OCI-LY3 (cell line): ENCODE measurements at regions not wholly inside any gene's neighbourhood (a gene's known extent, or its start where the extent isn't known, plus 50 kb on each side); places are given as distances from the start of the nearest gene placed in this dataset.
"Not testable (repeated sequence)": the region's sequence is repeated elsewhere in the genome, so short reads cannot be mapped to it uniquely, and the experiment has no call there.

Source experiments
- H2AFZ ChIP-seq: fragments of 200-600, 300-600 bp; shearing (Covaris generic); 2 replicates; pipeline ENCODE4 v1.6.0; 2014; ENCODE audit warnings: antibody characterized with exemption, low read depth, low read length
- H3K27ac ChIP-seq: fragments of 200-600, 300-600 bp; sonication (generic); 2 replicates; pipeline ENCODE4 v1.5.1; 2014; ENCODE audit warnings: mild to moderate bottlenecking, low read length, moderate library complexity, mixed read lengths
- H3K27me3 ChIP-seq: fragments of 200-600, 300-600 bp; sonication (generic); 2 replicates; pipeline ENCODE4 v1.6.1; 2014; ENCODE audit warnings: low read depth, low read length, mixed read lengths
- H3K36me3 ChIP-seq: fragments of 200-600, 300-600 bp; sonication (generic); replicated peaks from 2 replicates; pipeline ENCODE3; 2014; ENCODE audit warnings: low read depth, low read length, mixed read lengths
- H3K4me1 ChIP-seq: fragments of 300-600, 200-600 bp; sonication (generic); 2 replicates; pipeline ENCODE4 v1.6.1; 2014; ENCODE audit warnings: low read length, mixed read lengths
- H3K4me2 ChIP-seq: fragments of 200-600, 300-600 bp; sonication (generic); 2 replicates; pipeline ENCODE4 v1.6.1; 2014; ENCODE audit warnings: low read length, mixed read lengths
- H3K4me3 ChIP-seq: fragments of 300-600, 200-600 bp; sonication (generic); 2 replicates; pipeline ENCODE4 v1.5.1; 2014; ENCODE audit warnings: antibody characterized with exemption, mild to moderate bottlenecking, low read length, moderate library complexity
- H3K79me2 ChIP-seq: fragments of 300-600, 200-600 bp; shearing (Covaris generic); 2 replicates; pipeline ENCODE4 v1.6.1; 2014; ENCODE audit warnings: mild to moderate bottlenecking, low read length, mixed read lengths
- H3K9ac ChIP-seq: fragments of 300-600, 200-600 bp; shearing (Covaris generic); 2 replicates; pipeline ENCODE4 v1.6.0; 2014; ENCODE audit warnings: mild to moderate bottlenecking, low read length, moderate library complexity
- H3K9me3 ChIP-seq: fragments of 200-600, 300-600 bp; shearing (Covaris generic); 2 replicates; pipeline ENCODE4 v1.6.1; 2014; ENCODE audit warnings: low read length, mixed read lengths; ENCODE audit not compliant: insufficient read depth
- H4K20me1 ChIP-seq: fragments of 200-600, 300-600 bp; sonication (generic); 2 replicates; pipeline ENCODE4 v1.6.1; 2016; ENCODE audit warnings: low read length, mixed read lengths; ENCODE audit not compliant: insufficient read depth
- EZH2phosphoT487 ChIP-seq: fragments of 200-600 bp; shearing (Covaris generic); IDR thresholded peaks from 2 replicates; pipeline ENCODE4 v1.6.1; 2018; ENCODE audit warnings: antibody characterized with exemption, mixed run types, low read depth
- TF ChIP-seq, protein P1 (sequence below): fragments of 200-600, 300-600 bp; sonication (generic); IDR thresholded peaks from 2 replicates; pipeline ENCODE4 v1.5.1; 2014; ENCODE audit warnings: antibody characterized with exemption, low read length, low read depth

DNA sequence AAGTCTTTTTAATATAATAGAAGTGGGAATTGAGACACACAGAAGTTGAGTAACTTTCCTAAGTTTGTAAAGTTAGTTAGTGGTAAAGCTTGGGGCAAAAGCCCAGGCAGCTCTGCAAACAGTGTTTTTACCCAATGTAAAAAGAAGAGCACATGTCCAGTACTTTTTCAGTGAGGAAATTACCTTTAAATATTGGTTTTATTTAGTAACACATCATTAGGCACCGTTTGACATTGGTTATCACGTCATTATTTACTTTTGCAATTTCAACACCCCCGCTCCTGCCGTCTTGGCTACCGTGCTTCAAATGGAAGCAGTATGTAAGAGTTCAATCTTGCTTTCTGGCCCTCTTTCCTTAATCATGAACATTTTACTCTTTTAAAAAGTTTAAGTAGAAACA, 807.9 kb downstream of the EPHA4 start:
- H3K27me3 ChIP-seq, result no peaks in the 10 kb centered on the region
- no peaks in the 10 kb centered on the region for H3K36me3 ChIP-seq
- no peak overlapping the region for H3K4me3 ChIP-seq

GRCh38 chr2:220767591-220768255, 804.4 kb downstream of the EPHA4 start:
- Histone ChIP-seq H3K27ac (no peak overlapping the region), H3K4me2 (no peak overlapping the region), H2AFZ (no peak overlapping the region), H3K9me3 (no peaks in the 10 kb centered on the region), H3K79me2 (no peaks in the 10 kb centered on the region), H4K20me1 (no peaks in the 10 kb centered on the region), H3K4me3 (no peak overlapping the region), H3K9ac (no peak overlapping the region), H3K27me3 (no peaks in the 10 kb centered on the region), H3K4me1 (no peaks in the 10 kb centered on the region), H3K36me3 (no peaks in the 10 kb centered on the region)
- no peak for TF ChIP-seq EZH2phosphoT487
- TF ChIP-seq, protein P1, sequence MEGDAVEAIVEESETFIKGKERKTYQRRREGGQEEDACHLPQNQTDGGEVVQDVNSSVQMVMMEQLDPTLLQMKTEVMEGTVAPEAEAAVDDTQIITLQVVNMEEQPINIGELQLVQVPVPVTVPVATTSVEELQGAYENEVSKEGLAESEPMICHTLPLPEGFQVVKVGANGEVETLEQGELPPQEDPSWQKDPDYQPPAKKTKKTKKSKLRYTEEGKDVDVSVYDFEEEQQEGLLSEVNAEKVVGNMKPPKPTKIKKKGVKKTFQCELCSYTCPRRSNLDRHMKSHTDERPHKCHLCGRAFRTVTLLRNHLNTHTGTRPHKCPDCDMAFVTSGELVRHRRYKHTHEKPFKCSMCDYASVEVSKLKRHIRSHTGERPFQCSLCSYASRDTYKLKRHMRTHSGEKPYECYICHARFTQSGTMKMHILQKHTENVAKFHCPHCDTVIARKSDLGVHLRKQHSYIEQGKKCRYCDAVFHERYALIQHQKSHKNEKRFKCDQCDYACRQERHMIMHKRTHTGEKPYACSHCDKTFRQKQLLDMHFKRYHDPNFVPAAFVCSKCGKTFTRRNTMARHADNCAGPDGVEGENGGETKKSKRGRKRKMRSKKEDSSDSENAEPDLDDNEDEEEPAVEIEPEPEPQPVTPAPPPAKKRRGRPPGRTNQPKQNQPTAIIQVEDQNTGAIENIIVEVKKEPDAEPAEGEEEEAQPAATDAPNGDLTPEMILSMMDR, result no peak

More for the DNA sequence above, 807.9 kb downstream of the EPHA4 start:
- Histone ChIP-seq H3K4me2 (no peak overlapping the region), H3K4me1 (no peaks in the 10 kb centered on the region), H3K79me2 (no peaks in the 10 kb centered on the region), H3K9me3 (no peaks in the 10 kb centered on the region), H4K20me1 (no peaks in the 10 kb centered on the region), H3K9ac (no peak overlapping the region), H2AFZ (no peak overlapping the region), H3K27ac (no peak overlapping the region)
- TF ChIP-seq EZH2phosphoT487, result no peak
- TF ChIP-seq, protein P1, result no peak

DNA sequence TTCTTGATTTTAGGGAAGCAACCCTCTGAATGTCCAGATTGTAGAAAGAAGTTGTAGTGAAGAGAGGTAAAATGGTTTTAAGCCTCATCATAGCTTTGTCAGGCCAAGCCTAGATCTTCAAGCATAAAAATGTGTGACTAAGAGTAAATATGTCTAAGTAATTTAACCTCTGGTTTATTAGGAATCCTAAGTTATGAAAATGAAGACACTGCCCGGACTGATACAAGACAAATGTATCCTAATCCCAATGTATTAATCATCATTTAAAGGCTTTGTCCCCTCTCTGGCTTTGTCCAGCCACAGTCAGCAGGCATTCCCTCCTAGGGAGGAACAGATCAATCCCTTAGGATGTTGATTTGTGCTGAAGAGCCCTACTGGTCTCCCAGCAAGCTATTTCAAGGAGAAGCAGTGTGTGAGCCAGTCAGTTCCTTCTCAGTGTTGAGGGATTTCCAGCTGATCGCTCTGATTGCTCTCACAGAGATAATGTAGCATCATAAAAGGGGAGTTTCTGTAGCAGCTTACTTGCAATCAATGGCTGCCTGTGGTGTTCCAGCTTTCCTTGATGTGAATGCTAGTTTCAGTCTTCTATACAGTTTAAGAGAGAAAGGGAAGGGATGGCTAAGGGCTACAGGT, 796.1 kb downstream of the EPHA4 start:
- Histone ChIP-seq H3K27me3 (no peaks in the 10 kb centered on the region), H3K36me3 (no peaks in the 10 kb centered on the region), H3K9ac (no peak overlapping the region), H2AFZ (no peak overlapping the region), H4K20me1 (no peaks in the 10 kb centered on the region), H3K4me1 (no peaks in the 10 kb centered on the region), H3K79me2 (no peaks in the 10 kb centered on the region), H3K27ac (no peak overlapping the region), H3K4me2 (no peak overlapping the region), H3K9me3 (no peaks in the 10 kb centered on the region), H3K4me3 (no peak overlapping the region)
- no peak for TF ChIP-seq EZH2phosphoT487
- TF ChIP-seq, protein P1, result no peak

DNA sequence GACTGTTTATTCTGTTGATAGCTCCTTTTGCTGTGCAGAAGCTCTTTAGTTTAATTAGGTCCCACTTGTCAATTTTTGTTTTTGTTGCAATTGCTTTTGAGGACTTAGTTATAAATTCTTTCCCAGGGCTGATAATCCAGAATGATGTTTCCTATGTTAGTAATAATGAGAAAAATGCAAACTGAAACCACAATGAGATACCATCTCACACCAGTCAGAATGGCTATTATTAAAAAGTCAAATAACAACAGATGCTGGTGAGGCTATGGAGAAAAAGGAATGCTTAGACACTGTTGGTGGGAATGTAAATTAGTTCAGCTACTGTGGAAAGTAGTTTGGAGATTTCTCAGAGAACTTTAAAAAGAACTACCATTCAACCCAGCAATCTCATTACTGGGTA, 793.0 kb downstream of the EPHA4 start:
- H3K4me3 ChIP-seq, H3K4me1 ChIP-seq, H3K36me3 ChIP-seq, H3K9ac ChIP-seq, H3K27ac ChIP-seq, H3K79me2 ChIP-seq, H3K4me2 ChIP-seq, H3K27me3 ChIP-seq, H2AFZ ChIP-seq, H3K9me3 ChIP-seq, H4K20me1 ChIP-seq: not testable (repeated sequence)
